ENCODE measurements at regions not wholly inside any gene's neighbourhood (a gene's known extent, or its start where the extent isn't known, plus 50 kb on each side); places are given as distances from the start of the nearest gene placed in this dataset.
"Not testable (repeated sequence)": the region's sequence is repeated elsewhere in the genome, so short reads cannot be mapped to it uniquely, and the experiment has no call there.

DNA sequence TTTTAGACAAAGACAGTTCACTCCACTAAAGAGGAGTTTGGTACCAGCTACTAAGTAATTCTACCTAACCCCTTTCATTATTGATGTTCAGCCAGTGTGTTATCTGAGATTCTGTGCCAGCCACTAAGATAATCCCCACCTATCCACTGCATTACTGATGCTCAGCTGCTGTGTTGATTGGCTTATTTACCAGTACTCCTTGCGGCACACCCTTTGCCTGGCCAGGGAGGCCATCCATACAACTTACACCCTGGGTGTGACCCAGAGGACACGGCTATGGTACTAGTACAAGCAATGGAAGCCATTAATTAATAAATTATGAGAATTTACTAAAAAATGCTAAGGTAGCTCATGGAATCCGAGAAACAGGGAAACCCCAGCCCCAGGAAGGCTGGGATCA is 290.7 kb upstream of the CTNNB1 start:
- no peak for DNase-seq (ENCODE audit: extremely low read depth in 1 of 11, low read depth in 9 of 11, low spot score in 4 of 11)

DNA sequence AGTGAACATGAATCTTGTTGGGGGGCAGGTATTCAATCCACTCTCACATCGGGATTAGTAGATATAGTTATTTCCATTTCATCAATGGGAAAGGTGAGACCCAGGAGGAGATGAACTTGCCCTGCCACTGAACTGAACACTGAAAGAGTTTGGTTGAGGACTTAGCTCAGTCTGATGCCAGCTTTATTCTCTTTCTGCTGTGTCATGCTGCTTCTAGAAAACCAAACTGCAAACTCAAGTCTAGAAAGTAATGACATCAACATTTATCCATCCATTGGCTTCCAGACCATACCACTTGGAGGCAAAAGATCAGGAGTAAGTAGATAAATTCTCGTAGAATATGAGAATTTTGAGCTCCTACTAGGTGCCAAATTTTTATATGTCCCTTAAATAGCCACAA is 288.0 kb upstream of the CTNNB1 start:
- no peak for DNase-seq (ENCODE audit: extremely low read depth in 1 of 11, low read depth in 9 of 11, low spot score in 4 of 11)

DNA sequence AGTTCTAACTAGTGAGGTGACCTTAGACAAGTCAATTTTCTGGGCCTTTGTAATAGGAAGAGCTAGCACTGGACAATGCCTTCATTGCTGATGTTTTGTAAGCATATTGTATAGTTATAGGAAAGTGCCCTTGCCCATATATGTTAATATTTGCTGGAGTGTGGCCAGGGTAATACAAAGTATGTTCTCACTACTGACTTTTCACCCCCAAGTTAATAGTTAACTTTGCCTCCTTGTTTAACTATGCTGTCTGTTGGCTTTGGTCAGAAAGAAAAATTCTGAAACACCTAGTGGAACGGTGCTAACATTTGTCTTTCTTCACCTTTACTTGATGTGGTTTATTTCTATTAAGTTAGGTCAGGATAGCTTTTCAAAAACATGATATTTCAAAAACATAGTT is 287.4 kb upstream of the CTNNB1 start:
- peak in 3 of 11 donors; percentile 13 to 63 (median 45) for DNase-seq (ENCODE audit: extremely low read depth in 1 of 11, low read depth in 9 of 11, low spot score in 4 of 11)

DNA sequence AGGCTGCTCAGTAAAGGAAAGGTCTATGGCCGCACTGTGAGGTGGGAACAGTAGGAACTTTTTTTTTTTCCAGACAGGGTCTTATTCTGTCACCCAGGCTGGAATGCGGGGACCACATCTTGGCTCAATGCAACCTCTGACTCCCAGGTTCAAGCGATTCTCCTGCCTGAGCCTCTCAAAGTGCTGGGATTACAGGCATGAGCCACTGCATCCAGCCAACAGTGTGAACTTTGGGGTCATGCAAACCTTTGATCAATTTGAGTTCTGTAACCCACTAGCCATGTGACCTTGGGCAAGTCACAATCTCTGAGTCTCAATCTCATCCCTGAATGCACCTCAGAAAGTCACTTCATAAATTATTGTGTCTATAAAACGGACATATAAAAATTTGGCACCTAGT is 286.8 kb upstream of the CTNNB1 start:
- no peak for DNase-seq (ENCODE audit: extremely low read depth in 1 of 11, low read depth in 9 of 11, low spot score in 4 of 11)

DNA sequence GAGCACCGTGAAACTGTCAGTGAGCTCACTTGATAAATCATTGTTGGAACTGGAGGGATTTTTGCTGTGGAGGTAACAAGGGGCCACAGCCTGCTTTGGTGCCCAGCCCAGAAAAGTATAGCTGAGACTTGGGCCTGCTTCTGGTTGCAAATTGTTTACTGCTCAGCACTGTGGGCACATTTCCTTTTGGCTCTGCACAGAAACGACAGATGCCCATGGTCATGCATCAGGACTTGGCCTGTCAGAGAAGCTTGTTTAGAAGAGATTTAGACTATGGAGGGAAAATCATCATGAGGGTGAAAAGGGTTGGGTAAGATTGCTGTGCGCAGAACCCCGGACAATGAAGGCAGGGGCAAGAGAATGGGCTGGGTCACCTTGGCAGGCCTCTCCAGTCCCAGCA is 286.1 kb upstream of the CTNNB1 start:
- DNase-seq (ENCODE audit: extremely low read depth in 1 of 11, low read depth in 9 of 11, low spot score in 4 of 11) = no peak

DNA sequence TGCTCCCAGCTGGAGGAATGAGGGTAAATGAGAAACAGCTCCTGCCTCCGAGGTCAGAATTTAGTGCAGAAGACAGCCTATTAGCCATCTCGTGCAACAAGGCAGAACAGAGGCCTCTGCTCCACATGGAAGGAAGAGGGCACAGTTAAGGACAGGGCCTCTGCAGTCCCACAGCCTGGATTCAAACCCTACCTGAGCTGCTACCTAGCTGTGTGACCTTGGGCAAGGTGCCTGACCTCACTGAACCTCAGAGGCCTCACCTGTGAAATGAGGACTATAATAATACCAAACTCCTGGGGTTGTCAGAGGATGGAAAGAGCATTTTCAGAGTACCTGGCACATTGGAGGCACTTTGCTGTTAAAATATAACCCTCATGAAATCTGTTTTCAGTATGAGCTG is 285.7 kb upstream of the CTNNB1 start:
- DNase-seq (ENCODE audit: extremely low read depth in 1 of 11, low read depth in 9 of 11, low spot score in 4 of 11) = no peak

DNA sequence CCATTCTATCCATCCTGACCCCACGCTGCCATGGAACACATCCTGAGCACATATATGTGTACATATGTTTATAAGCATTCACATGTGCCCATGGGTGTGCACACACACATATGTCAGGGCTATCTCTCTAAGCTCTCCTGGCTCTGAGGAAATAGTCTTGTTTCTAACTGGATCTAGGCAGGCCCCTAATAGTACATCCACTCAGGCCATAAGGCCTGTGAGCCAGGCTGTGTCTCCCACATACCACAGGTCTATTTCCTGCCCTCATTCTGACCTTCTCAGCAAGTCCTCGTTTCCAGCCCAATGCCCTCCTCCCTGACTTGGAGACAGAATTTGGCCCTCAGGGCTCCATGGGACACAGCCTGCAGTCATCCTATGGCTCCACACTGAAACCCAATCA is 284.8 kb upstream of the CTNNB1 start:
- DNase-seq (ENCODE audit: extremely low read depth in 1 of 11, low read depth in 9 of 11, low spot score in 4 of 11) = no peak

DNA sequence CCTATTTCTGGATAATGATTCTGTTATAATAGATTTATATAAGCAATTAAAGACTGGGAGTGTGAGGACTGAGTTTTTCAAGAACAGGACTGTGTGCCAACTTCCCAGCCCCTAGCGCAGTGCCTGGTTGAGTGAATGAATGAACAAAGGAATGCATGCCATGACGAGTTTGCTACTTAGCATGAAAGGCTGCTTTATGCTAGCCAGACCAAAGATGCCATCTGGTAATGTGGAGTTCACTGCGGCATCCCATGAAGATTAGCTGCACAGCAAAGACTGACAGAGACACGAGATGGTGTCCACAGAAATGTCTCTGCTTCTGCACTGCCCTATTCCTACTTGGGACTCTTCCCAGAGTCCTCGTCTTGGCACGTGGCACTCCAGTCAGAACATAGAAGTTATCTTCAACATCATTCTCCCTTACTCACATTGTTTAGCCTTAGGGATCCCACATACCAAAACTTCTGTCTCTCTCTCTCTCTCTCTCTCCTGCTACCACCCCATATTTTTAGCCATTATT is 283.9 kb upstream of the CTNNB1 start:
- no peak for DNase-seq (ENCODE audit: extremely low read depth in 1 of 11, low read depth in 9 of 11, low spot score in 4 of 11)

DNA sequence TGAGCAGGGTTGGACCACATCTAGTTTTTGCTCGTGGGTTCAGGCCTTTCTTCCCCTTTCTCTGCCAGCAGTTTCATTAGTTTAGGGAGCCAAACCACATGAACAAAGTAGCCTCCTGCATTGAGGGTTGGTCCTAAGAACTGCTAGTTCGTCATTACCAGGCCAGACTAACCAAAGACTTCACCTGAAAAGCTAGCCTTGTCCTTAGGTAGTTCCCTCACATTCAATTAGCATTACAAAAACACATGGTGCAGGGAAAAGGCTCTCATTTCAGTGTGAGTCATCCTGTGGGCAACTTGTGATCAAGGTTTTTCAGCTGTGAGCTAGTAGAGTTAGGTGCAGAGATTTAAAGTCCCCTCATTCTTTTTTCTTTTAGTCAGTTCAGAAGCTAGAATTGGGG is 279.3 kb upstream of the CTNNB1 start:
- no peak for DNase-seq (ENCODE audit: extremely low read depth in 1 of 11, low read depth in 9 of 11, low spot score in 4 of 11)

DNA sequence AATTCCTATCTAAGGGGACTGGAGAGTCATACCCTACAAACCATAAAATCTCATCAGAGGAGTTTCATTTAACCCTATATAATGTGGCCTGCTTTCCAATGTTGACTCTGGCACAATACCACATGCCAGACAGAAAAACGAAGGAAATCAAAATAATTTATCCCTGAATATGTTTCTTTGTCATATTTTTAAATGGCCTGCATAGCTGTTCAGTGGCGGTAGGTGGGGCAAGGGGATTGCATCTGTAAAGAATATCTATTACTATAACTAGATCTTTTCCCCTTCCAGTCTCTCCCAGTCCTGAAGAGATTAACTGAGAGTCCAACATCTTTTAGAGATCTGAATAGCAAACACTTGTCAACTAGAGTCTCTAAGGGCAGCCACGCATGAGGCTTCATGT is 278.1 kb upstream of the CTNNB1 start:
- DNase-seq (ENCODE audit: extremely low read depth in 1 of 11, low read depth in 9 of 11, low spot score in 4 of 11) = no peak

DNA sequence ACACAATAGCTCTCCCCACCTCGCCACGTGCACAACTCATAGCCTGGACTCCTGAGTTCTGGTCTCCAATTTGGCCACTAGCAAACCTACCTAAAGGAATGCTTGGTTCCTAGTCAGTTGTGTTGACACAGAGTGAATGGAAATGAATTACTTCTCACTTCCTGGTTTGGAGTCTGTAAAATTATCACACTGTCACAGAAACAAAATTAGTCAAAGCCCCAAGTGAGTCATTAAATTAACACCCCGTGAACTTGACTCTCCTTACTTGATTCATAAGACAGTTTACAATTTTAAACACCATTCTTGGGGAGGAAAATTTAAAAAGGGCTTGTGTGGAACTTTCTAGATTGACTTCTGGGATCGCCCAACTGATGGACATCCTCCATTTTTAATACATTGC is 276.2 kb upstream of the CTNNB1 start:
- DNase-seq (ENCODE audit: extremely low read depth in 1 of 11, low read depth in 9 of 11, low spot score in 4 of 11) = no peak

DNA sequence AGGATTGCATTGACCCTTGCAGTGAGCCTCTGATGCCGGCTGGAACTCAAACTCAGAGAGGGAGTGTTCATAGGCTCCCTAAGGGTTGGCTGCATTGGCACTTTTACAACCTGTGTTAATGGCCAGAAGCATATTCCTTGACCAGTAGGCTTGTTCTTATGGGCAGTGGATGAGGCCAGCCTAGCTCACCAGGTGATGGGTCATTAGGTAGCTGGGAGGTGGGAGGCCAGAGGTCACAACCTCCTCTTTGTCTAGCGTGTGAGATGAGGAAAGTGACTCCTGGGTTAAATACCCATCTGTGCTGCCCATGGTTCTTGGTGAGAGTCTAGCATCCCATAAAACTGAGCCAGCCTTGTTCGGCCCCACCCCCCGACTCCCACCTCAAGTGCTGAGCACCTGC is 275.7 kb upstream of the CTNNB1 start:
- peak in 4 of 11 donors; percentile 24 to 52 (median 34) for DNase-seq (ENCODE audit: extremely low read depth in 1 of 11, low read depth in 9 of 11, low spot score in 4 of 11)

DNA sequence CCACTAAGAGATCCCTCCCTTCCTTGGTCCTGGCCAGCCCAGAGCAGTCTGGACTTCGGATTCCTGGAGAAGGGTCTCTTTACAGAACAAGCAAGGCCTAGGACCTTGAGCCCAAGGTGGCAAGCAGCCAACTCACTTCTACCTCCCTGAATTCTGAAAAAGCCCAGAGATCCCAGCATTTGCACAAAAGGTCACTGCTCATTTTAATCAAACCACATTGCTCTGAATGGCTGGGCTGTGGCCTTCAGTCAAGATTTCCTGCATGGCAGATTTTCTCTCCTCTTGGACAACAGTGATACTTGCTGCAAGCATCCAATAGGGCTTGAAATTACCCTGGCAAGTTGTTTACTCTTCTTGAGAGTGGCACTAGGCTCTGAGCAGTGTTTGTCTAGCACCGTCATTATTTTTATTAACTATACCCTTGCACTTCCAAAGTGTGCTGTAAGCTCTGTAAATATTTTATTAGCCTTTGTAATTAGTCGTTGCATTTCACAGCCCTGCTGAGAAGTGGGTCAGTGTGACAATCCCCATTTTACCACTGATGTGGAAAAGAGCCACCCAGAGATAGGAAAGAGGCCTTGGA is 274.7 kb upstream of the CTNNB1 start:
- DNase-seq (ENCODE audit: extremely low read depth in 1 of 11, low read depth in 9 of 11, low spot score in 4 of 11) = peak in 1 of 11 donors; percentile 29

DNA sequence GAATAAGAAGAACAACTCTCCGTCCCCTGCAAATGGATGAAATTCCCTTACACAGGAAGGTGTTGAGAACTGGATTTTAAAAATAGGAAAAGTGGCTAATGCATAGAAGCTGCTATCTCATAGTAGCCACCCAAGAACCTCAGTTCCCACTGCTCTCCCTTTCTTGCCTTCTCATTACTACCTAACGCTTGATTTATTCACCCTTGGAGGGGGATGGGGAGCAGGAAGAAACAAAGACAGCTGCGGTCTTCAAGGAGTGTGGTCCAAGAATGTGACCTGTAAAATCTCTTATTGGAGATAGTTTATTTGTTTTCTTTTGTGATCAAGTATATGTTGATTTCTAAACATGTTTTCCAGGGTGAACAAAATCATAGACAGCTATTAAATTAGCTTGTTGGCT is 274.1 kb upstream of the CTNNB1 start:
- no peak for DNase-seq (ENCODE audit: extremely low read depth in 1 of 11, low read depth in 9 of 11, low spot score in 4 of 11)

DNA sequence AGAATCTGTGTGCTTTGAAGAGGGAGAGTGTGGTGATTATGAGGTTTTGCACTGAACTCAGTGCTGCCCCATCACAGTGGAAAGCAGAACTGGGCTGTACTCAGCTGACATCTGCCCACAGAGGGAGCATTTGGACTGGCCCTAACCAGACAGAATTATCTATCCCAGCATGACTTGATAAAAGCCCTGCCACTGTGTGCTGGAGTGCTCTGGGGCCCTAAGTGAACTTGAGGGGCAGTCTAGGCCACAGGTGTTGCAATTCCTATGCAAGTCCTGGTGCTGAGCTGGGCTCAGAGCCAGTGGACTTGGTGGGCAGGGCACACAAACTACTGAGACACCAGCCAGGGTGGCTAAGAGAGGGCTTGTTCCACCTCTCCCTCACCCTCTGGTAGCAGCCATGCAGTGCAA is 269.2 kb upstream of the CTNNB1 start:
- no peak for DNase-seq (ENCODE audit: extremely low read depth in 1 of 11, low read depth in 9 of 11, low spot score in 4 of 11)

DNA sequence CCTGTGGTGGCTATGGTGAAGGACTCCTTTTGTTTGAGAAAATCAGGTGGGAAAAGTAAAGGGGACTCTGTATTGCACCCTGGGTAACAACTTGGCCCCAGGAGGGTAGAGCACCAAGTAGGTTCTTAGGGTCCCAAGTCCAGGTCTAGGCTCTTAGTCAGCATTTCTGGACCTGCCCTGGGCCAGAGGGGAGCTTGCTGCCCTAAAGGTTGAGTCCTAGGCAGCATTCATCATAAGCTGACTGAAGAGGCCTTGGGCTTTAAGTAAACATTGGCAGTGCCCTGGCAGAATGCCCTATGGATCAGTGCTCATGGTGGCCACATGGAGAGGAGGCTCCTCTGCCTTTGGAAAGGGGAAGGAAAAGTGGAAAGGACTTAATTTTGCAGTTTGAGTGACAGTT is 268.5 kb upstream of the CTNNB1 start:
- no peak for DNase-seq (ENCODE audit: extremely low read depth in 1 of 11, low read depth in 9 of 11, low spot score in 4 of 11)

DNA sequence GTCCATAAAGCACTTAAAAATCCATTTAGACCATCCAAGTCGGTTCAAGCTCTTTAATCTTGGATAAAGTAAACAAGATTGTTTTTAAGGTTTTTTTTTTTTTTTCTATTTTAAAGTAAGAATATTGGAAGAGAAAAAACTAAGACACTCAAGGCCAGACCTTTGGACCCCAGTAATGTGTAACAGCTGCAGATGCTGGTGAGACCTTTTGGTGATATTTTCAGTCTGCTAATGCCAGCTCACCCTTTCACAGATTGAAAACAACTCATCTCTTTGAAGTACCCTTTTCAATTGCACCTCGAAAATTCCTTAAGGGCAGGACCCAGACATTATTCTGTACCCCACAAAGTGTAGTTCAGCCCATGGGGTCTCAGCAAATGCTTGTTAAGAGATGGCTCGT is 260.7 kb upstream of the CTNNB1 start:
- no peak for DNase-seq (ENCODE audit: extremely low read depth in 1 of 11, low read depth in 9 of 11, low spot score in 4 of 11)

DNA sequence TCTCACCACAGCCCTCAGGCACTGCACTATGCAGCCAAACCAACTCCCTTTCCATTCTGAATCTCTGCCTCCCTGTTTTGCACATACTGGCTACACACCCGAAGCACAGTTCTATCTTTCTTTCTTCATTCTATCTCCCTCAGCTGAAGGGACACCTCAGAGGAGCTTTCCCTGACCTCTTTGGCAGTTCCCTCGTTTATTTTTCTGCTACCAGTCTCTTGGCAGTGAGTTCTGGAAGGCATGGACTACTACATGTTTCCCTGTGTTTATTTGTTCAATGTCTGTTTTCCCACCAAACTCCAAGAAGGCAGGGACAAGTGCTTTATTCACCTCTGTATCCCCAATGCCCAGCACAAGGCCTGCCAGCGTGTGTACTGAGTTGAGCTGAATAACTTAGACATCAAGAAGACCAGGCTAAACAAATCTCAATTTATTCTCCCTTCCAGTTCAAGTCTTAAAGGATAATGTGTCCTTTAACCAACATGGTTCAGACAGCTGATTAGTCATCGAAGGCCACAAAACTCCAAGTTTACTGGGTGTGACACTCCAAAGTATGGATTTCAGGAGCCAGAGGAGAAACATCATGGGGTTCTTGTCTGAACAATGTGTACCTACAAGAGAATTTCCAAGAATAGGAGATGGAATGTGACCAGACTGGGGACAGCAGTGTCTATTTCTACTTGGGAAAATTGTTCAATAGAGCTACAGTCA is 260.1 kb upstream of the CTNNB1 start:
- DNase-seq (ENCODE audit: extremely low read depth in 1 of 11, low read depth in 9 of 11, low spot score in 4 of 11) = no peak

DNA sequence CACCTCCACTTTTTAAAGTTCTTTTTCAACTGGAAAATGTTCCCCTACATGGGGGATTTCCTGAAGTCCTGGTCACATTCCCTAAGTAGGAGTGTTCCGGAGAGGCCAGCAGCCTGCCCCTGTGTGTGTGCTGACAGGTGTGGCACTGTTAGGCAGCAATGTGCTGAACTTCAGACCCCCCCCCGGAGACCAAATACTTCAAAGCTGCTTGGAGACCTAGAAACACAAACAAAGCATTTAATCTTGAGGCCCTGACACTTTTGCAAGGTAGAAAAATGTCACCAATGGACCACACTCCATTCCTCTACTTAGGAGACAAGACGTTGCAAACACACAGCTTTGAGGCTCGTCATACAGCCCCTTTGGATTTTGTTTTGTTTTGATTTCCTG is 259.6 kb upstream of the CTNNB1 start:
- DNase-seq (ENCODE audit: extremely low read depth in 1 of 11, low read depth in 9 of 11, low spot score in 4 of 11) = no peak

DNA sequence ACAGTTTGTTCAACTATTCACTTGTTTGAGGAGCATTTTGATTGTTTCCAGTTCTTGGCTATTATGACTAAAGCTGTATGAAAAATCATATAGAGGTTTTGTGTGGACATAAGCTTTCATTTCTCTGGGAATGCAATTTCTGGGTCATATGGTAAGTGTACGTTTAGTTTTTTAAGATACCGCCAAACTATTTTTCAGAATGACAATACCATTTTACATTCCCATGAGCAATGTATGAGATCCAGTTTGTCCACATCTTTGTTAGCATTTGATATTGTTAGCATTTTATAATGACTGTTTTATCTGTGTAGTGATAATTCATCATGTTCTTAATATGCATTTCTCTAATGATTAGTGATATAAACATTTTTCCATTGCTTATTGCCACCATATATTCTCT is 258.7 kb upstream of the CTNNB1 start:
- no peak for DNase-seq (ENCODE audit: extremely low read depth in 1 of 11, low read depth in 9 of 11, low spot score in 4 of 11)

DNA sequence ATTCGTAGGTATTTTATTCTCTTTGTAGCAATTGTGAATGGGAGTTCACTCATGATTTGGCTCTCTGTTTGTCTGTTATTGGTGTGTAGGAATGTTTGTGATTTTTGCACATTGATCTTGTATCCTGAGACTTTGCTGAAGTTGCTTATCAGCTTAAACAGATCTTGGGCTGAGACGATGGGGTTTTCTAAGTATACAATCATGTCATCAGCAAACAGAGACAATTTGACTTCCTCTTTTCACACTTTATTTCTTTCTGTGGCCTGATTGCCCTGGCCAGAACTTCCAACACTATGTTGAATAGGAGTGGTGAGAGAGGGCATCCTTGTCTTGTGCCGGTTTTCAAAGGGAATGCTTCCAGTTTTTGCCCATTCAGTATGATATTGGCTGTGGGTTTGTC is 252.3 kb upstream of the CTNNB1 start:
- not testable (repeated sequence) for DNase-seq (ENCODE audit: extremely low read depth in 1 of 11, low read depth in 9 of 11, low spot score in 4 of 11)

All from renal cortex interstitium (tissue), 11 donors.